ENCODE measurements at regions not wholly inside any gene's neighbourhood (a gene's known extent, or its start where the extent isn't known, plus 50 kb on each side); places are given as distances from the start of the nearest gene placed in this dataset.
"Not testable (repeated sequence)": the region's sequence is repeated elsewhere in the genome, so short reads cannot be mapped to it uniquely, and the experiment has no call there.

DNA sequence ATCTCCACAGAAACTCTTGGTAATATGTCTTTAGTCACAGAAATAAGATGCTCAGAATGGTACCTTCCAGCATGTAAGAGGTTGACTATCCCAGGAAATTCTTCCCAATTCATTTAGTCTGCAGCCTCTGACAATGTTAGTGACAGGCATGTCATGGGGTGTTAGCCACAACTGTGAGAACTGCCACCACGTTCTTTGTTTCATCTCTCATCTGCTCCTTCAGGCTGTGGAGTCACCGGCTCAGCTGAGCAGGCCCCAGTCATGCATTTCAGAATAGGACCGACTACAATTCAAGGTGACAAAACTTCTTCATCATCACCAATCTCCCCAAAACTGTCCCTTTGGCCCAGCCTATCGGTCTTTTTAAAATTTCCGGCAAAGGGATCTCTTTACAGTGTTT is 167.5 kb downstream of the AKAIN1 start:
- ATAC-seq: no peak
- Histone ChIP-seq H3K27me3 (peaks cover 0 to 7% (median 0%) of the 10 kb centered on the region in 9 donors), H3K4me1 (no peaks in the 10 kb centered on the region), H3K9me3 (peaks cover 0 to 25% (median 5%) of the 10 kb centered on the region in 12 donors), H3K27ac (no peak overlapping the region), H3K4me3 (no peak overlapping the region), H3K36me3 (no peaks in the 10 kb centered on the region)
- TF ChIP-seq, protein P1, sequence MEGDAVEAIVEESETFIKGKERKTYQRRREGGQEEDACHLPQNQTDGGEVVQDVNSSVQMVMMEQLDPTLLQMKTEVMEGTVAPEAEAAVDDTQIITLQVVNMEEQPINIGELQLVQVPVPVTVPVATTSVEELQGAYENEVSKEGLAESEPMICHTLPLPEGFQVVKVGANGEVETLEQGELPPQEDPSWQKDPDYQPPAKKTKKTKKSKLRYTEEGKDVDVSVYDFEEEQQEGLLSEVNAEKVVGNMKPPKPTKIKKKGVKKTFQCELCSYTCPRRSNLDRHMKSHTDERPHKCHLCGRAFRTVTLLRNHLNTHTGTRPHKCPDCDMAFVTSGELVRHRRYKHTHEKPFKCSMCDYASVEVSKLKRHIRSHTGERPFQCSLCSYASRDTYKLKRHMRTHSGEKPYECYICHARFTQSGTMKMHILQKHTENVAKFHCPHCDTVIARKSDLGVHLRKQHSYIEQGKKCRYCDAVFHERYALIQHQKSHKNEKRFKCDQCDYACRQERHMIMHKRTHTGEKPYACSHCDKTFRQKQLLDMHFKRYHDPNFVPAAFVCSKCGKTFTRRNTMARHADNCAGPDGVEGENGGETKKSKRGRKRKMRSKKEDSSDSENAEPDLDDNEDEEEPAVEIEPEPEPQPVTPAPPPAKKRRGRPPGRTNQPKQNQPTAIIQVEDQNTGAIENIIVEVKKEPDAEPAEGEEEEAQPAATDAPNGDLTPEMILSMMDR (IDR thresholded peaks at IDR 0.05): no peak
- TF ChIP-seq POLR2A (IDR thresholded peaks at IDR 0.05): no peak
- 53 to 69% (median 67%) methylated on average over 5 of the region's 5 CpGs for WGBS, 4 donors
- no peak for DNase-seq
- intact Hi-C loops (cut with DNase I): no loop called here

GRCh38 chr18:5024741-5025140 is 172.3 kb downstream of the AKAIN1 start:
- WGBS, 4 donors: 66 to 79% (median 74%) methylated on average over 2 of the region's 2 CpGs
- Histone ChIP-seq H3K27me3 (peaks cover 0 to 7% (median 0%) of the 10 kb centered on the region in 9 donors), H3K27ac (no peak overlapping the region), H3K9me3 (peaks cover 0 to 6% (median 0%) of the 10 kb centered on the region in 12 donors), H3K36me3 (no peaks in the 10 kb centered on the region), H3K4me3 (no peak overlapping the region), H3K4me1 (no peaks in the 10 kb centered on the region)
- no peak for ATAC-seq
- TF ChIP-seq POLR2A (IDR thresholded peaks at IDR 0.05): no peak
- TF ChIP-seq, protein P1 (IDR thresholded peaks at IDR 0.05): no peak
- no peak for DNase-seq
- intact Hi-C loops (cut with DNase I): no loop called here

DNA sequence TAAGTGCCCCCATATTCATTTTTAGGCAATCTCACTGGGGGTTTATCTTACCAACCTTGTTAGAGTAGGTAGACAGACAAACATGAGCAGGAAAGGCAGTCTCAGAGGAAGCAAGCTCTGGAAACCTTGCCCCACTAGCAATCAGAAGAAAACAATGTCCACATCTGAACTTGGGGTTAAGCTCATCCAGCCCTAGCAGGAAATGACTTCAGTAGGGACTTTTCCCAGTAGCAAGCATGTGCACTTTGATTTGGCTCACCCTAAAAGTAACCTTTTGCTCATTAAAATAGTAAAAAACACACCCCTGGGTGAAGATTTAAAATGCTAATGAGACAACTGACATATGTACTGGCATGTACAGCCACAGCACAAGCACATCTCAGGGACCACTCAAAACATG is 175.5 kb downstream of the AKAIN1 start:
- intact Hi-C loops (cut with DNase I): no loop called here
- no peak for ATAC-seq
- TF ChIP-seq, protein P1 (IDR thresholded peaks at IDR 0.05): no peak
- TF ChIP-seq POLR2A (IDR thresholded peaks at IDR 0.05): no peak
- Histone ChIP-seq H3K9me3 (peaks cover 0 to 6% (median 0%) of the 10 kb centered on the region in 12 donors), H3K27me3 (no peaks in the 10 kb centered on the region), H3K4me1 (no peaks in the 10 kb centered on the region), H3K36me3 (no peaks in the 10 kb centered on the region), H3K27ac (no peak overlapping the region), H3K4me3 (no peak overlapping the region)
- DNase-seq: no peak

DNA sequence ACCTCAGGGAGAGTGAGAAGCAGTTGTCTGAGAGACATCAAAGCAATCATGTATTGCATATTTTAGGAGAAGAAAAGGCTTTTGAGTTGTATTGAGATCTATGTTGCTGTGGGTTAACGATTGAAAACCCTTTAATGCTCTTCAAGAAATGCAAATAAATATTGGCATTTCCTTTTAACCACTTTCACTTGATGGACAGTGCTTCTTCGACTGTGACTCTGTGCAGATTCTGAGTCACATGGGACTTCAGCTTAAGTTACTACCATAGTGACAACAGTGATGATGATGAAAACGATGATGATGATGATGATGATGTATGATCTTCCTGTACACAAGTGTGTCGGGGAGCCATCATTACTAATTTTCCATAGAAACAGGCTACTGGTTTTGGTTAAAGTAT is 181.8 kb downstream of the AKAIN1 start:
- H3K4me1 ChIP-seq: no peaks in the 10 kb centered on the region
- H3K4me3 ChIP-seq: no peak overlapping the region
- intact Hi-C loops (cut with DNase I): no loop called here
- no peaks in the 10 kb centered on the region for H3K36me3 ChIP-seq
- no peaks in the 10 kb centered on the region for H3K27me3 ChIP-seq
- TF ChIP-seq, protein P1 (IDR thresholded peaks at IDR 0.05): no peak
- H3K27ac ChIP-seq: no peak overlapping the region
- ATAC-seq (no peak), DNase-seq (no peak)
- WGBS, 4 donors: 71 to 80% (median 72%) methylated on average over 4 of the region's 4 CpGs
- peaks cover 0 to 7% (median 0%) of the 10 kb centered on the region in 12 donors for H3K9me3 ChIP-seq

DNA sequence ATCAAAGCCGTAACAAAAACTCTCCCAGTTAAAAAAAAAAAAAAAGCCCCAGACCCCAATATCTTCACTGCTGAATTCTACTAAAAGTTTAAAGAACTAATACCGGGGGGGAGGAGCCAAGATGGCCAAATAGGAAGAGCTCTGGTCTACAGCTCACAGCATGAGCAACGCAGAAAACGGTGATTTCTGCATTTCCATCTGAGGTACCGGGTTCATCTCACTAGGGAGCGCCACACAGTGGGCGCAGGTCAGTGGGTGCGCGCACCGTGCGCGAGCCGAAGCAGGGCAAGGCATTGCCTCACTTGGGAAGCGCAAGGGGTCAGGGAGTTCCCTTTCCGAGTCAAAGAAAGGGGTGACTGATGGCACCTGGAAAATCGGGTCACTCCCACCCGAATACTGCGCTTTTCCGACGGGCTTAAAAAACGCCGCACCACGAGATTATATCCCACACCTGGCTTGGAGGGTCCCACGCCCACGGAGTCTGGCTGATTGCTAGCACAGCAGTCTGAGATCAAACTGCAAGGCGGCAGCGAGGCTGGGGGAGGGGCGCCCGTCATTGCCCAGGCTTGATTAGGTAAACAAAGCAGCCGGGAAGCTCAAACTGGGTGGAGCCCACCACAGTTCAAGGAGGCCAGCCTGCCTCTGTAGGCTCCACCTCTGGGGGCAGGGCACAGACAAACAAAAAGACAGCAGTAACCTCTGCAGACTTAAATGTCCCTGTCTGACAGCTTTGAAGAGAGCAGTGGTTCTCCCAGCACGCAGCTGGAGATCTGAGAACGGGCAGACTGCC is 192.8 kb downstream of the AKAIN1 start:
- H3K27me3 ChIP-seq; H3K27ac ChIP-seq; H3K36me3 ChIP-seq; DNase-seq; intact Hi-C loops (cut with DNase I); H3K4me1 ChIP-seq; ATAC-seq; H3K9me3 ChIP-seq: not testable (repeated sequence)
- WGBS, 4 donors: 8 to 25% (median 15%) methylated on average over 15 to 30 of the region's 32 CpGs
- peak overlapping the region in 3 of 12 donors; percentile 9 to 22 (median 19) for H3K4me3 ChIP-seq
